T-helper 2 cell (primary cell): ENCODE measurements at regions not wholly inside any gene's neighbourhood (a gene's known extent, or its start where the extent isn't known, plus 50 kb on each side); places are given as distances from the start of the nearest gene placed in this dataset.
A peak's percentile ranks its signal among the peaks of the same experiment; 100 is the strongest.

ENCODE experiments used
- DNase-seq, 5 experiments: peaks; one replicate each; pipeline versions ENCODE4 v3.0.0 to v3.0.0-alpha.2; 2012 to 2022

DNA sequence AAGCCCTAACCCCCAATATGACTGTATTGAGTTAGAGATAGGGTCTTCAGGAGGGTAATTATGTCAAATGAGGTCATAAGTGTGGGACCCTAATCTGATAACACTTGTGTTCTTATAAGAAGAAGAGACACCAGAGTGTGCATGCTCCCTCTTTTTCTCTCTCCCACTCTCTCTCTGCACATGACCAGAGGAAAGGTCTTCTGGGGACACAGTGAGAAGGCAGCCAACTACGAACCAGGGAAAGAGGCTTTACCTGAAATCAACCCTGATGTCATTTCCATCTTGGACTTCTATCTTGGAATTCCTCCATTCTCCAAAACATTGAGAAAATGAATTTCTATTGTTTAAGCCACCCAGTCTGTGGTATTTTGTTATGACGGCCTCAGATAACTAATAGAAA, 97.2 kb upstream of the MAD2L1 start:
- no peak for DNase-seq

DNA sequence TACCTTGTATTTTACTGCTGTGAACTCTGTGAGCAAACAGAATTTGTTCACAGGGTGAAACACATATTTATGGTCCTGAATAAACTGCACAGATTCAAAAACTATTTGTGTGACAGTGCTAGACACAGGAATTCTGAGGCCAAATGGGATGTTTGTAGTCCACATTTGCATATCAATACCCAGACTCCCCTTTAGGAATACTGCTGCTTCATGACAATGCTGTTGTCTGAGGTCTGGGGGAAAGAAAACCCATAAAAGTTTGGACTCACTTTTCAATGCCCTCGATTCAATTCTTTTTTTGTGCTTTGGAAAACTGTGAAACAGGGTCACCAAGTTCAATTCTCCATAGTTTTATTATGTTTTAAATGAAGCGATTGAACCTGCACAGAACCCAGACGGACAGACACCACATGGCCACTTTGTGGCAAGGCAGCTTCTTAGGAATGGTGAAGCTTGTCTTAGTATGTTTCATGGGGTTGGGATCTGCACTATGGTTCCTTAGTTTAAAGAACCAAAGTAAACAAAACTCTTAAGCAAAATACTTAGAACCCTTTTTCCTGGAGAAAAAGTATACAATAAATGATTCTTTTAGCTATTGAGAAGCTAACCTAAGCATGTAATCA, 92.3 kb upstream of the MAD2L1 start:
- no peak for DNase-seq

- DNase-seq = no peak
Observed at GRCh38 chr4:120158046-120158445, 91.4 kb upstream of the MAD2L1 start.

DNA sequence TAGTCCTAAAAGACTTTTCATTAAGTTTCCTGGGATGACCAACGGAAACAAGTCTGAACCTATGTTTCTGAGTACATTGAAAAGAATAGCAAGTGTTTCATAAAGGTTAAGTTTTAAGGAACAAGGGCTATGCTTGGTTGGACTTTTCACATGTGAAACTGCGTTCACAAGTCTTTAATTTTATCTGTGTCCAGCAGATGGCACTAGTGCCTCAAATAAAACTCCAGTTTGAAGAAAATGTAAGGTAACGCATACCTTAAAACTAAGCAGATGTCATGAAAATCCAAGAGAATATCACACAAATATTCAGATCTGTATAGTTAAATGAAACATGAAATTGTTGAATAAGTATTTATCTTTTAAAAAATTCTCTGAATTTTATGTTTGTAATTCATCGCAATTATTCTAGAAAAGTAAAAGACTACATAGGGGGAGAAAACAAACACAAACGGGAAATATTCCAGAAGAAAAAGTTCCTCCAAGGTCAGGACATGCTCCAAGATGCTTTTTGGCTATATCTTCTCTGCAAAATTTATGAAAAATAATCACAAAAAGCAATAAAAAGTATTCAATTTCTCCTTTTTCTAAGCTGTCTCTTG, 89.6 kb upstream of the MAD2L1 start:
- DNase-seq = peak in 2 of 5 experiments; percentile 2 to 69

DNA sequence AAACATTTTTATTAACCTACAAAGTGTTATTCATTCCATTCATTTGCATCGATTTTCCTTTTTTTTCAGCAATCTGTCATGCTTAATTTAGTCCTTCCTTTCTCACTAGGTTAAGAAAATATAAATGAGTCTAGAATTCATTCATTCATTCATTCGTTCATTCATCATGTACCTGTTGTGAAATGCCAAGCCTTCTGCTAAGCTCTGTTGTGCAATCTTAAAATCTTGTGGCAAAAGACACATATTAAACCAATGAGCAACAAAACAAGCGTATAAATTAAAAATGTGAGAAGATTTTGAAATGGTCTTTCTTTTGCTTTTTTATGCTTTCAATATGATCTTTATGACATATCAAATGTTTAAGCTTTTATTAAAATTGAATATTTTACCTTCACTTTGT, 88.6 kb upstream of the MAD2L1 start:
- DNase-seq = no peak

GRCh38 chr4:120144634-120145033, 78.0 kb upstream of the MAD2L1 start:
- no peak for DNase-seq

DNA sequence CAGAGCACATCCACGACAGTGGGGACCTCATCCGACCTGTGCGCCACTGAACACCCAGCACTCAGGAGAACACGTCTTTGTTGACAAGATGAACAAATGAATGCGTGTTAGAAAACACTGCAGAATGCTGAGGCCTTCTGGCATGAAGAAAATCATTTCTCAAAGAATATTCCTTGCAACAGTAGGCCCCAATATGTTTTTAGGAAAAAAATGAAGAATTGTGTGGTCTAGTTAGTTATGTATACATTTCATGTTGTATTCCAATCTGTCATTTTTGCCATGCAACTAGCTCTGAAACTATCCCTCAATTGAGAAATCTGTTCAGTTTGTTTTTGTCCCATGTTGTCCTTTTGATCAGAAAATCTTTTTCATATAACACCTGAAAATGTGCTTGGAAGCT, 77.4 kb upstream of the MAD2L1 start:
- no peak for DNase-seq

DNA sequence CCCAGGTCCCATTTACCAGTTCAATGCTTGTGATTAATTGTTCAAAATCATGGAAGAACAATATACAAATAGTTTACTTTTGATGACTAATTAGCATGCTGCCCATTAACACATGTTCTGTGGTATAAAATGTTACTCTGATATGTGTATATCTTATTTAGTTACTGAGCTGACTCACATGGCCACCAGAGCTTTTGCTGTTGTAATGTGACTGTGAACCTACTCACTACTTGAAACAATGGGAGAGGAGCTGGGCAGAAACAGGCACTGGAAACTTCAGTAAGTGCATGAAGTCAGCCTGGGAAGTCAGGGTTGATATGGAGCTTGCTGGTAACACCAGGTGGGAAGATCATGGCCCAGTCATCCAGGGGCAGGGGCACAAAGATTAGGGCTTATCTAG, 72.7 kb upstream of the MAD2L1 start:
- DNase-seq = no peak

DNA sequence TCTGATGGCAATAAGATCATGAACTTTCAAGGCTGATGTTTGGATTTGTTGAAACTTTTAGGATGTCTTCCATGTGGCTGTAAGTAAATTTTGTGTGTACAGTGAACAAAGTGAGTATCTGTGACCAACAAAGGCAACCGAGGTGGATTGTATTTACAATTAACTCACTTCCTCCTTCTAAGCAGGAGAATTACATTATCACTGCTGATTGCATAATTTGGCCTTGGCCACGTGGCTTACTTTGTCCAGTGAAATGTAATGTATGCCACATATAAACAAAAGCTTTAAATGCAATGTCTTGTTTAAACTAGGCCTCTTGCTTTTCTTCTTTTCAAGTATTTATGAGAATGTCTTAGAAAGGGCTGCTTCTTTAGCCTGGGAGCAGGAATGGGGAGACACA, 66.3 kb upstream of the MAD2L1 start:
- DNase-seq = no peak

DNA sequence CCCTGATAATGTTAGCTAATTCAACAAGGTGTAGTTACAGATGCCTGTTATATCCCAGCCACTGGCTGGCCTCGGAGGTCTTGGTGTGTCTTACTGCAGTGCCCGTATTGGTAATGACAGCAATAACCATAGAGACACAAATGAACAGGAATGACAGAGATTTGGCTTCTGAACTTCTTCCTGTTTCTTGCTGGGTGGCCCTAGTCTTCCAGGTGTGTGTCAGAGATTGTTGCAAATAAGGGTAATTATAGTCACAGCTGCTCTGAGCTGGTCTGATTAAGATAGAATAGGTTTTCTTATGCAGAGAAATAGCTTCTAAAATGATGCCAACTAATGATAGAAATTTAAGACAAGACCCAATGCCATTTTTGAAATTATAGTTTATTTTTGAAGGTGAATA, 64.1 kb upstream of the MAD2L1 start:
- DNase-seq = no peak
